ENCODE measurements at regions not wholly inside any gene's neighbourhood (a gene's known extent, or its start where the extent isn't known, plus 50 kb on each side); places are given as distances from the start of the nearest gene placed in this dataset.
"Not testable (repeated sequence)": the region's sequence is repeated elsewhere in the genome, so short reads cannot be mapped to it uniquely, and the experiment has no call there.

DNA sequence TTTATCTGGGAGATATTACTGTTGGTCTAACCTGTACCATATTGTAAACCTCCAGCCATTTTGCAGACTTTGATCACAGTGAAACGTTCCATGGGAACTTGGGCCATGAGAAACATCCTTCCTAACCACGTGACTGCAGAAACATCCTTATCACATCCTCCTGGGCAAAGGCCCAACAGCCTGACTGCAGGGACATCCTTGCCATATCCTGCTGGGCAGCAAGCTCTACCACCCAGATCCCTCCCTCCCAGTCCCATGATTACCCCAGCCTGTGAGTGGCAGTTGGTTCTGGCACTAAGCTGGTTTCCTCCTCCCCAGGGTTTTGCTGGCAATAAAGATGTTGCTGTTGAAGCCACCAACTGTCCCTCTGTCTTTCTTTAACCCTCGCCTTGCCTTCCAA is 201.2 kb downstream of the POTEC start:
- DNase-seq, result not testable (repeated sequence)

DNA sequence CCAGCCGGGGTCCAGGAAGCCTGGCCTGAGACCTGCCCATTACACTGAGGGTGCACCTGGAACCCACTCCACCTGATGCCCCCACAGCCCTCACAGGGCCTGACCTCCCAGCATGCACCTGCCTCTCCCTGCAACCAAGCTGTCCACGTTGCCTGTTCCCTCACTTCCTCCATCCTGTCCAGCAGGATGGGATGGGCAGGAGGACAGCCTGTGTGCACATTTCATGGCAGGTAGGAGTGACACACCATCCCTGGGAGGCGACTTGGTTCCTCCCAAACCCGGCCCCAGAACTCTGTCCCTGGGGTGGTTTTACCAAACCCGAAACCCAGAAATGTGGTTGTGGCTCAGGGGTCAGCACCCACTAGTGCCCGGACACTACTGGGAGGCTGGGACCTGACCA is 203.8 kb upstream of the ZNF519 start:
- DNase-seq, result not testable (repeated sequence)

DNA sequence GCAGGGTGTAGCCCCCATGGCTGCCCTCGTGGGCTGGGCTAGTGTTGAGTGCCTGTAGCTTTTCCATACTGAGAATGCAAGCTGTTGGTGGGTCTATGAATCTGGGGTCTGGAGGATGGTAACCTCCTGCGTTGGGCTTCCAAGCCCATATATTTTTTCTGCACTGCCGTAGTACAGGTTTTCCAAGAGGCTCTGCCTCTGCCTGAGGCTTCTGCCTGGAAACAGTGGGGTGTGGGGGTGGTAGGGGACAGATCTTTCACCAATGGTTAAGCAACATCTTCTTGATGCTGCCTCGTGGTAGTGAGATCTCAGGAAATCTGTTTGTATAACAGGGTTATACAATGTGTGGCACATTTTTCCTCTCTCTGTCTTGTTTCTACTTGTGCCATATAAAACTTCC is 189.0 kb upstream of the ZNF519 start:
- DNase-seq, result peak in 3 of 56 donors; percentile 6 to 35 (median 14)

DNA sequence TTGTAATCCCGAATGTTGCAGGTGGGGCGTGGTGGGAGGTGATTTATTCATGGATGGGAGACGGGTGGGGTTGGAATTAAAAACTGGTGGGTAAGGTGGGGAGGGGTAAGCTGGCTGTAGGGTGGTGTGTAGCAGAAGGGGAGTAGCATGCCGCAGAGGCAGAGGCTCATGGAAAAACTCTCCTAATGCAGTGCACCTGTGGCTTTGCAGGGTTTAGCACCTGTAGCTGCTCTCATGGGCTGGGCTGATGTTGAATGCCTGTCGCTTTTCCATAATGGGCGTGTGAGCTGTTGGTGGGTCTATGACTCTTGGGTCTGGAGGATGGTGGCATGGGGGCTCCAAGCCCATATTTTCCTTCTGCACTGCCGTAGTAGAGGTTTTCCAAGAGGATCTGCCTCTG is 169.0 kb upstream of the ZNF519 start:
- DNase-seq, result not testable (repeated sequence)

DNA sequence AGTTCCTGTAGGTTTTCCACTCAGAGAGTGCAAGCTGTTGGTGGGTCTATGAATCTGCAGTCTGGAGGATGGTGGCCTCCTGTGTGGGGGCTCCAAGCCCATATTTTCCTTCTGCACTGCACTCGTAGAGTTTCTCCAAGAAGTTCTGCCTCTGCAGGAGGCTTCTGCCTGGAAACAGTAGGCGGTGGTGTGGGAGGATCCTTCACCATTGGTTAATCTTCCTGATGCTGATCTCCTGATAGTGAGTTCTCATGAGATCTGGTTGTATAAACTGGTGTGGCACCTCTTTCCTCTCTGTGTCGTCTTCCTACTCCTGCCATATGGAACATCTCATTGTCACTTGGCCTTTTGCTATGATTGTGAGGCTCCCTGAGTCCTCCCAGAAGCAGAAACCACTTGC is 162.8 kb upstream of the ZNF519 start:
- peak in 3 of 56 donors; percentile 7 to 17 (median 14) for DNase-seq

DNA sequence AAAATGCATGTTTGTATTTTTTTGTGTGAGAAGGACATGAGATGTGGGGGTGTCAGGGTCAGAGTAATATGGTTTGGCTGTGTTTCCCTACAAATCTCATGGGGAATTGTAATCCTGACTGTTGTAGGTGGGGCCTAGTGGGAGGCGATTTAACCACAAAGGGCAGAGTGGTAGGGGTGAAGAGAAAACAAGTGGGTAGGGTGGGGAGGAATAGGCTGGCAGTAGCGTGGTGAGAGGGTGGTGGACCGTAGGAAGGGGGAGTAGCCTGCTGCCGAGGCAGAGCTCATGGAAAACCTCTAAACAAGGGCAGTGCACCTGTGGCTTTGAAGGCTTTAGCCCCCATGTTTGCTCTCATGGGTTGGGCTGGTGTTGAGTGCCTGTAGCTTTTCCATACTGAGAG is 152.8 kb upstream of the ZNF519 start:
- no peak for DNase-seq

DNA sequence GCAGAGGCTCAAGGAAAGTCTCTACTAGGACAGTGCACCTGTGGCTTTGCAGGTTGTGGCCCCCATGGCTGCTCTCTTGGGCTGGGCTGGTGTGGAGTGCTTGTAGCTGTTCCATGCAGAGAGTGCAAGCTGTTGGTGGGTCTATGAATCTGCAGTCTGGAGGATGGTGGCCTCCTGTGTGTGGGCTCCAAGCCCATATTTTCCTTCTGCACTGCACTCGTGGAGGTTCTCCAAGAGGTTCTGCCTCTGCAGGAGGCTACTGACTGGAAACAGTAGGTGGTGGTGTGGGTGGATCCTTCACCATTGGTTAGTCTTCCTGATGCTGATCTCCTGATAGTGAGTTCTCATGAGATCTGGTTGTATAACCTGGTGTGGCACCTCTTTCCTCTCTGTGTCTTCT is 143.2 kb upstream of the ZNF519 start:
- peak in 1 of 56 donors; percentile 13 for DNase-seq

DNA sequence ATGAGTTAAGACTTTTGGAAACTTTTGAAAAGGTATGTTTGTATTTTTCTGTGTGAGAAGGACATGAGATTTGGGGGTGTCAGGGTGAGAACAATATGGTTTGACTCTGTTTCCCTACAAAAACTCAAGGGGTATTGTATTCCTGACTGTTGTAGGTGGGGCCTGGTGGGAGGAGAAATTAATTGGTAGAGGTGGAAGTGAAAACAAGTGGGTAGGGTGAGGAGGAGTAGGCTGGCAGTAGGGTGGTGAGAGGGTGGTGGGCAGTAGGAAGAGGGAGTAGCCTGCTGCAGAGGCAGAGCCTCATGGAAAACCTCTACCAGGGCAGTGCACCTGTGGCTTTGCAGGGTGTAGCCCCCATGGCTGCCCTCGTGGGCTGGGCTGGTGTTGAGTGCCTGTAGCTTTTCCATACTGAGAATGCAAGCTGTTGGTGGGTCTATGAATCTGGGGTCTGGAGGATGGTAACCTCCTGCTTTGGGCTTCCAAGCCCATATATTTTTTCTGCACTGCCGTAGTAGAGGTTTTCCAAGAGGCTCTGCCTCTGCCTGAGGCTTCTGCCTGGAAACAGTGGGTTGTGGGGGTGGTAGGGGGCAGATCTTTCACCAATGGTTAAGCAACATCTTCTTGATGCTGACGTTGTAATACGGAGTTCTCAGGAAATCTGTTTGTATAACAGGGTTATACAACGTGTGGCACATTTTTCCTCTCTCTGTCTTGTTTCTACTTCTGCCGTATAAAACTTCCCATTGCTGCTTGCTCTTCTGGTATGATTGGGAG is 133.6 kb upstream of the ZNF519 start:
- not testable (repeated sequence) for DNase-seq

DNA sequence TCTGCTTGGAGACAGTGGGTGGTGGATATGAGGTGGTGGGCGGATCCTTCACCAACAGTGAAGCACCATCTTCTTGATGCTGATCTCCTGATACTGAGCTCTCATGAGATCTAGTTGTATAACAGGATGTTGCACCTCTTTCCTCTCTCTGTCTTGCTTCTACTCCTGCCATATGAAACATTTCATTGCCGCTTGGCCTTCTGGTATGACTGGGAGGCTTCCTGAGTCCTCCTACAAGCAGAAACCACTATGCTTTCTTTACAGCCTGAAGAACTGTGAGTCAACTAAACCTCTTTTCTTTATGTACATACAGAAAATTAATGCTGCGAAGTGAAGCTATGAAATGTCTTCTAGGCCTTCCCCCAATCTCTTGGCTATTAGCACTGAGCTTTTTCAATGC is 130.6 kb upstream of the ZNF519 start:
- DNase-seq, result not testable (repeated sequence)

DNA sequence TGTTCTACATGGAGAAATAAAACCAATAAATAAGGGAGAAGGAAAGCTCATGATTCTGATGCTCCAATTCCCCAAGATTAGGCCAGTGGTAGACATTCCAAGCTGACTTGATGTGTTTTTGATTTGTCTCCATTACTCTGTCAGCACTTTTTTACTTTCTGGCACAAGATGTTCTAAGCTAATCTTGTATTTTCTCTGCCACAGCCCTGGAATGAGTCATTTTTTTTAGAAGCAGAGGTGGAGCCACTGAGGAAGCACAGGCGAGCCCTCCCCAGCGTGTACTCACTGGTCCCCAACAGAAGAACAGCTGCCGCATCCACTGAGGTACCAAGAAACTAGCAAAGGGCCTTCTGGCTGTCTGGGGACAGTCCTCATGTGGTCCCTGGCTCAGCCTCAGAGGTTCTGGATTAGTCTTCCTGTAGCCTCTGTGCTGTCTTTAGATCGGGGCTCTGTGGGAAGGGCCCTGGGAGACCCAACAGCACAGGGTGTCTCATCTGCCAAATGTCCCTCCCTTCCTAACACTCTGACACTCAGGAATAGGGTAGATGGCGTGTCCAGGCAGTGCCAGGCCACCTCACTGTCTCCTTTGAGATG is 117.9 kb upstream of the ZNF519 start:
- not testable (repeated sequence) for DNase-seq

DNA sequence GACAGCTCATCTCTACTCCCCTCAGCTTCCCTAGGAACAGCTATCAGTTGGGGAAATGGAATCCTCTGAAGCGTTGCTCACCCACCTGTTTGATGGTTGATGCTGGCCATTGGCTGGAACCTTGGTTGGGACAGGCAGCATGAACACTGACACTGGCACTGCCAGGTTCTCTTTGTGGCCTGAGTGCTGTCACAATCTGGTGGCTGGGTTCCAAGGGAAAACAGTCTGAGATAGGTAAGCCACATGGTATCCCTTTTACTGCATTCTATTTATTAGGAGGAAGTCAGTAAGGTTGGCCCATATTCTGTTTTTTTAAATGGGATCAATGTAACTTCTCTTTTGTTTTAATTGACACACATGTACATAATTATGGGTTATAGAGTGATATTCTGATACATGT is 107.0 kb upstream of the ZNF519 start:
- not testable (repeated sequence) for DNase-seq

DNA sequence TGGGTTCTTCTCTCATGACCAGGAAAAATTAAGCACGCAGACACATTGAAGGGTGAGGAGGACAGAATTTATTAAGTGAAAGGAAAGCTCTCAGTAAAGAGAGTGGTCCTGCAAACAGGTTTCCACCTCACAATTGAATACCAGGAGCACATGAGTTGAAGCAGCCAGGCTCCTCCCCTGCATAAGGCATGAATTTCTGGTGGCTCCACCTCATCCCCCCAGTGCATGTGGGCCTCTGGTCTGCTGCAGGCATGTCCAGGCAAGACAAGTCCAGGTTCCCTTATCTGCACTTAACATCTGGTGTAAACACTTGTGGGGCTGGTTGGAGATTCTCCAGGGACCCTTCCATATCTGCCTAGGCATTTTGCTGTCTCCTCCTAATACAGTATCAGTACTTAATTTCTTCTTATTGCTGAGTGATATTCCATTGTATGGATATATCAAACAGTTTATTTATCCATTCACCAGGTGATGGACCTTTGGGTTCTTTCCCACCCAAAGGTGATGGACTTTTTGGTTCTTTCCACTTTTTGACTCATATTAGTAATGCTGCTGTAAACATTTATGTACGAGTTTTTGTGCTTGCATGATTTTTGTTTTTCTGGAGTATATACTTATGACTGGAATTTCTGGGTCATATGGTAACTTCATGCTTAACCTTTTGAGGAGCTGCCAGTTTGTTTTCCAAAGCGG is 104.3 kb upstream of the ZNF519 start:
- DNase-seq, result not testable (repeated sequence)

DNA sequence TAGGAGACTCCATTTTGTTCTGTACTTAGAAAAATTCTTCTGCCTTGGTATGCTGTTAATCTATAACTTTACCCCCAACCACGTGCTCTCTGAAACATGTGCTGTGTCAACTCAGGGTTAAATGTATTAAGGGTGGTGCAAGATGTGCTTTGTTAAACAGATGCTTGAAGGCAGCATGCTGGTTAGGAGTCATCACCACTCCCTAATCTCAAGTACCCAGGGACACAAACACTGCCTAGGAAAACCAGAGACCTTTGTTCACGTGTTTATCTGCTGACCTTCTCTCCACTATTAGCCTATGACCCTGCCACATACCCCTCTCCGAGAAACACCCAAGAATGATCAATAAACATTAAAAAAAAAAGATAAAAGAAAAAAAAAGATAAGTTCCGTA is 93.0 kb upstream of the ZNF519 start:
- not testable (repeated sequence) for DNase-seq

DNA sequence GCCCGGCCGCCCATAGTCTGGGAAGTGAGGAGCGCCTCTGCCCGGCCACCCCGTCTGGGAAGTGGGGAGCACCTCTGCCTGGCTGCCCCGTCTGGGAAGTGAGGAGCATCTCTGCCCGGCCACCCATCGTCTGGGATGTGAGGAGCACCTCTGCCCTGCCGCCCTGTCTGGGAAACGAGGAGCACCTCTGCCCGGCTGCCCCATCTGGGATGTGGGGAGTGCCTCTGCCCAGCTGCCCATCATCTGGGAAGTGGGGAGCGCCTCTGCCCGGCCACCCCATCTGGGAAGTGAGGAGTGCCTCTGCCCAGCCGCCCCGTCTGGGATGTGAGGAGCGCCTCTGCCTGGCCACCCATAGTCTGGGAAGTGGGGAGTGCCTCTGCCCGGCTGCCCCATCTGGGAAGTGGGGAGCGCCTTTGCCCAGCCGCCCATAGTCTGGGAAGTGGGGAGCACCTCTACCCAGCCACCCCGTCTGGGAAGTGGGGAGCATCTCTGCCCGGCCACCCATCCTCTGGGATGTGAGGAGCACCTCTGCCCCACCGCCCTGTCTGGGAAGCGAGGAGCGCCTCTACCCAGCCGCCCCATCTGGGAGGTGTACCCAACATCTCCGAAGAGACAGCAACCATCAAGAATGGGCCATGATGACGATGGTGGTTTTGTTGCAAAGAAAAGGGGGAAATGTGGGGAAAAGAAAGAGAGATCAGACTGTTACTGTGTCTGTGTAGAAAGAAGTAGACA is 92.5 kb upstream of the ZNF519 start:
- DNase-seq, result not testable (repeated sequence)

DNA sequence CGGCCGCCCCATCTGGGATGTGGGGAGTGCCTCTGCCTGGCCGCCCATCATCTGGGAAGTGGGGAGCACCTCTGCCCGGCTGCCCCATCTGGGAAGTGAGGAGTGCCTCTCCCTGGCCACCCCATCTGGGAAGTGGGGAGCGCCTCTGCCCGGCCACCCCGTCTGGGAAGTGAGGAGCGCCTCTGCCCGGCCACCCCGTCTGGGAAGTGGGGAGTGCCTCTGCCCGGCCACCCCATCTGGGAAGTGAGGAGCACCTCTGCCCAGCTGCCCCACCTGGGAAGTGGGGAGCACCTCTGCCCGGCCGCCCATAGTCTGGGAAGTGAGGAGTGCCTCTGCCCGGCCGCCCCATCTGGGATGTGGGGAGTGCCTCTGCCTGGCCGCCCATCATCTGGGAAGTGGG is 91.7 kb upstream of the ZNF519 start:
- DNase-seq, result not testable (repeated sequence)

DNA sequence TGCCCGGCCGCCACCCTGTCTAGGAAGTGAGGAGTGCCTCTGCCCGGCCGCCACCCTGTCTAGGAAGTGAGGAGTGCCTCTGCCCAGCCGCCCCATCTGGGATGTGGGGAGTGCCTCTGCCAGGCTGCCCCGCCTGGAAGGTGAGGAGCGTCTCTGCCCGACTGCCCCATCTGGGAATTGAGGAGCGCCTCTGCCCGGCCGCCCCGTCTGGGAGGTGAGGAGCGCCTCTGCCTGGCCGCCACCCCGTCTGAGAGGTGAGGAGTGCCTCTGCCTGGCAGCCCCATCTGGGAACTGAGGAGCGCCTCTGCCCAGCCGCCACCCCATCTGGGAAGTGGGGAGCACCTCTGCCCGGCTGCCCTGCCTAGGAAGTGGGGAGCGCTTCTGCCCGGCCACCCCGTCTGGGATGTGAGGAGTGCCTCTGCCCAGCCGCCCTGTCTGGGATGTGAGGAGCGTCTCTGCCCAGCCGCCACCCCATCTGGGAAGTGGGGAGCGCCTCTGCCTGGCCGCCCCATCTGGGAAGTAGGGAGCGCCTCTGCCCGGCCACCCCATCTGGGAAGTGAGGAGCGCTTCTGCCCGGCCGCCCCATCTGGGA is 91.1 kb upstream of the ZNF519 start:
- not testable (repeated sequence) for DNase-seq

DNA sequence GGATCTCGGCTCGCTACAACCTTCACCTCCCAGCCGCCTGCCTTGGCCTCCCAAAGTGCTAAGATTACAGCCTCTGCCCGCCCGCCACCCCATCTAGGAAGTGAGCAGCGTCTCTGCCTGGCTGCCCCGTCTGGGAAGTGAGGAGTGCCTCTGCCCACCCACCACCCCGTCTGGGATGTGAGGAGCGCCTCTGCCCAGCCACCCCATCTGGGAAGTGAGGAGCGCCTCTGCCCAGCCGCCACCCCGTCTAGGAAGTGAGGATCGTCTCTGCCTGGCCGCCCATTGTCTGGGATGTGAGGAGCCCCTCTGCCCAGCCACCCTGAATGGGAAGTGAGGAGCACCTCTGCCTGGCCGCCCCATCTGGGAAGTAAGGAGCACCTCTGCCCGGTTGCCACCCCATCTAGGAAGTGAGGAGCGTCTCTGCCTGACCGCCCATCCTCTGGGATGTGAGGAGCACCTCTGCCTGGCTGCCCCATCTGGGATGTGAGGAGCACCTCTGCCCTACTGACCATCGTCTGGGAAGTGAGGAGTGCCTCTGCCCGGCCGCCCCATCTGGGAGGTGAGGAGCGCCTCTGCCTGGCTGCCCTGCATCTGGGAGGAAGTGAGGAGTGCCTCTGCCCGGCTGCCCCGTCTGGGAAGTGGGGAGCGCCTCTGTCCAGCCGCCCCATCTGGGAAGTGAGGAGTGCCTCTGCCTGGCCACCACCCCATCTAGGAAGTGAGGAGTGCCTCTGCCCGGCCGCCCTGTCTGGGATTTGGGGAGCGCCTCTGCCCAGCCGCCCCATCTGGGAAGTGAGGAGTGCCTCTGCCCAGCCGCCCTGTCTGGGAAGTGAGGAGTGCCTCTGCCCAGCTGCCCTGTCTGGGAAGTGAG is 90.4 kb upstream of the ZNF519 start:
- not testable (repeated sequence) for DNase-seq

DNA sequence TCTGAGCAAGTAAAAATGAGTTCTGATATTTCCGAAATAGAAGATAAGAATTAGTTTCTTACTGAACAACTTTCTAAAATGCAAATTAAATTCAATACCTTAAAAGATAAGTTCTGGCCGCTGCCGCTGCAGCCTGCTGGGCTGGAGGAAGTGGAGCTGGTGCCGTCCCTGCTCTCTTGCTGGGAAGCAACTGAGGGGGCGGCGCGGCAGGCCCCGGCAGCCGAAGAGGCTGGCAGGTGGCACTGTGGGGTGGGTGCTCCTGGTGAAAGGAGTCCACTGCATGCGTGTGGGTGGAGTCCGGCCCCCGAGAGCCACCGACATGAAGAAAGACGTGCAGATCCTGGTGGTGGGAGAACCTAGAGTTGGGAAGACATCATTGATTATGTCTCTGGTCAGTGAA is 89.5 kb upstream of the ZNF519 start:
- DNase-seq, result no peak

DNA sequence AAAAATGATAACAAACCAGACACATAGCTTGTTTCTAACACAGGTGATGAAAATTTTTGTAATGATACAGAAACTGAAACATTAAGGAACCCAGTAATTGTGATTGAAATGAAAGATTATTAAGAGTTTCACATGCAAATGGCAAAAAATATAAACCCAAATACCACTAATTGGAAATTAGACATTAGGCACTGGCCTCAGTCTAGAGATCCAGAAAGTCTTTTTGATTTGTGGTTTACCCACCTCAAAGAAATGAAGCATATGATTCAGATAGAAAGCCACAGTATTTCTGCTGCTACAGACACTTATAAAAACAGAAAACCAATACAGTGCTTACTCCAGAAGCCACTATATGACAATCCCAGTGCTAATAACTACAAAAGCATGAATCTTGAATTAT is 83.7 kb upstream of the ZNF519 start:
- not testable (repeated sequence) for DNase-seq

DNA sequence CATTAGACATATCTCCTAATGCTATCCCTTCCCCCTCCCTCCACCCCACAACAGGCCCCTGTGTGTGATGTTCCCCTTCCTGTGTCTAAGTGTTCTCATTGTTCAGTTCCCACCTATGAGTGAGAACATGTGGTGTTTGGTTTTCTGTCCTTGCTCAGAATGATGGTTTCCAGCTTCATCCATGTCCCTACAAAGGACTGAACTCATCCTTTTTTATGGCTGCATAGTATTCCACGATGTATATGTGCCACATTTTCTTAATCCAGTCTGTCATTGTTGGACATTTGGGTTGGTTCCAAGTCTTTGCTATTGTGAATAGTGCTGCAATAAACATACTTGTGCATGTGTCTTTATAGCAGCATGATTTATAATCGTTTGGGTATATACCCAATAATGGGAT is 71.2 kb upstream of the ZNF519 start:
- not testable (repeated sequence) for DNase-seq

Measured in amygdala (tissue), 56 donors.